Breast epithelium (tissue), 3 donors: ENCODE measurements at regions not wholly inside any gene's neighbourhood (a gene's known extent, or its start where the extent isn't known, plus 50 kb on each side); places are given as distances from the start of the nearest gene placed in this dataset.

Experiments
- POLR2A ChIP-seq: fragments of 450-650 bp; IDR thresholded peaks from one replicate; pipeline ENCODE4 v1.6.1; 2016; ENCODE audit warnings: antibody characterized with exemption, mild to moderate bottlenecking, moderate library complexity
- TF ChIP-seq, protein P1 (sequence below), 3 donors: fragments of 450-650 bp; IDR thresholded peaks; one replicate each; pipeline ENCODE4 v1.5.1; 2016 to 2017; ENCODE audit warnings: antibody characterized with exemption in 3 of 3, mild to moderate bottlenecking in 3 of 3, moderate library complexity in 3 of 3

GRCh38 chr2:187686416-187687024, 132.3 kb upstream of the TFPI start:
- TF ChIP-seq, protein P1, sequence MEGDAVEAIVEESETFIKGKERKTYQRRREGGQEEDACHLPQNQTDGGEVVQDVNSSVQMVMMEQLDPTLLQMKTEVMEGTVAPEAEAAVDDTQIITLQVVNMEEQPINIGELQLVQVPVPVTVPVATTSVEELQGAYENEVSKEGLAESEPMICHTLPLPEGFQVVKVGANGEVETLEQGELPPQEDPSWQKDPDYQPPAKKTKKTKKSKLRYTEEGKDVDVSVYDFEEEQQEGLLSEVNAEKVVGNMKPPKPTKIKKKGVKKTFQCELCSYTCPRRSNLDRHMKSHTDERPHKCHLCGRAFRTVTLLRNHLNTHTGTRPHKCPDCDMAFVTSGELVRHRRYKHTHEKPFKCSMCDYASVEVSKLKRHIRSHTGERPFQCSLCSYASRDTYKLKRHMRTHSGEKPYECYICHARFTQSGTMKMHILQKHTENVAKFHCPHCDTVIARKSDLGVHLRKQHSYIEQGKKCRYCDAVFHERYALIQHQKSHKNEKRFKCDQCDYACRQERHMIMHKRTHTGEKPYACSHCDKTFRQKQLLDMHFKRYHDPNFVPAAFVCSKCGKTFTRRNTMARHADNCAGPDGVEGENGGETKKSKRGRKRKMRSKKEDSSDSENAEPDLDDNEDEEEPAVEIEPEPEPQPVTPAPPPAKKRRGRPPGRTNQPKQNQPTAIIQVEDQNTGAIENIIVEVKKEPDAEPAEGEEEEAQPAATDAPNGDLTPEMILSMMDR (IDR thresholded peaks at IDR 0.05) = no peak
- TF ChIP-seq POLR2A = no peak
